ENCODE measurements at regions not wholly inside any gene's neighbourhood (a gene's known extent, or its start where the extent isn't known, plus 50 kb on each side); places are given as distances from the start of the nearest gene placed in this dataset.

GRCh38 chr12:131586761-131587160, 124.1 kb upstream of the SFSWAP start:
- DNase-seq (ENCODE audit: extremely low read depth in 1 of 4, low spot score in 3 of 4) (no peak), ATAC-seq (no peak), FAIRE-seq (no peak)
- WGBS (ENCODE audit: insufficient coverage, low coverage, missing lambda C conversion rate): 0% methylated on average over 2 of the region's 3 CpGs
- CTCF ChIA-PET (ENCODE audit: low intra/inter-chr PET ratio): no interaction called here
- POLR2A ChIA-PET: no interaction called here
- no peak overlapping the region for H3K4me3 ChIP-seq
- no peak overlapping the region for H2AFZ ChIP-seq (ENCODE audit: low read depth, low read length)
- H3K27ac ChIP-seq (ENCODE audit: extremely low read depth, low read depth, low read length): no peak overlapping the region
- H3K4me2 ChIP-seq (ENCODE audit: insufficient read depth, low read length): no peak overlapping the region
- intact Hi-C loops (cut with micrococcal nuclease): no loop called here
- no TSS peak for BruUV-seq (replicated peaks)
- no peaks in the 10 kb centered on the region for H4K20me1 ChIP-seq (replicated peaks; ENCODE audit: control insufficient read depth, insufficient read depth, low read length)
- no peaks in the 10 kb centered on the region for H3K9me3 ChIP-seq (replicated peaks; ENCODE audit: control insufficient read depth, insufficient read depth, low read depth, low read length)
- H3K27me3 ChIP-seq (ENCODE audit: control insufficient read depth in 2 of 2, insufficient read depth in 2 of 2, low read length in 2 of 2): peaks cover 0 to 37% of the 10 kb centered on the region in 2 experiments; a peak in 3 of 5 replicates
- no peaks in the 10 kb centered on the region for H3K36me3 ChIP-seq (ENCODE audit: control insufficient read depth, insufficient read depth, low read length)
- no peaks in the 10 kb centered on the region for H3K9me1 ChIP-seq (ENCODE audit: control insufficient read depth, insufficient read depth, low read length)
- H3K79me2 ChIP-seq (ENCODE audit: control insufficient read depth, insufficient read depth, low read length): no peaks in the 10 kb centered on the region
- TF ChIP-seq REST (IDR thresholded peaks at IDR 0.05; ENCODE audit: borderline replicate concordance): peak; percentile 83
- TF ChIP-seq REST (CRISPR knock-in tag; IDR thresholded peaks at IDR 0.05; ENCODE audit: low read depth): no peak
- 0 out of 2 replicates have a peak, but pooled peaks have one; percentile 25 for TF ChIP-seq BHLHE40 (IDR thresholded peaks at IDR 0.05; ENCODE audit: low read length)
- no peak for TF ChIP-seq TAF1 (IDR thresholded peaks at IDR 0.05; ENCODE audit: control insufficient read depth, extremely low read depth, insufficient read depth, low read length, severe bottlenecking)
- TF ChIP-seq RNF2 (IDR thresholded peaks at IDR 0.05): no peak
- TF ChIP-seq ZNF23 (CRISPR knock-in tag; IDR thresholded peaks at IDR 0.05): no peak
- in situ Hi-C loops (cut with MboI): no loop called here
- H3K4me1 ChIP-seq (replicated peaks in 1 of 2; ENCODE audit: control insufficient read depth in 2 of 2, insufficient read depth in 2 of 2, low read length in 2 of 2): peaks cover 3 to 7% of the 10 kb centered on the region in 2 experiments; a peak in 3 of 5 replicates
- no peak overlapping the region for H3K9ac ChIP-seq (ENCODE audit: insufficient read depth in 1 of 2, low read depth in 2 of 2, low read length in 2 of 2)
